SK-N-SH treated with all-trans-retinoic acid at 6 μM for 48 hours (cell line): ENCODE measurements at regions not wholly inside any gene's neighbourhood (a gene's known extent, or its start where the extent isn't known, plus 50 kb on each side); places are given as distances from the start of the nearest gene placed in this dataset.

ENCODE experiments used
- ATAC-seq: fragments of 200-7000 bp; cut with Tn5 transposase; 3 replicates; pipeline ENCODE4 v1.9.1; 2020; ENCODE audit warnings: mild to moderate bottlenecking, moderate library complexity
- ARNTL ChIP-seq: fragments of 450-650 bp; formaldehyde crosslinking; IDR thresholded peaks from 2 replicates; pipeline ENCODE4 v1.5.0; 2020; ENCODE audit warnings: low read depth, mild to moderate bottlenecking, moderate library complexity, borderline replicate concordance
- BACH2 ChIP-seq: fragments of 250-450 bp; sonication (Bioruptor Pico); IDR thresholded peaks from 2 replicates; pipeline ENCODE4 v1.9.0; 2021; ENCODE audit warnings: mild to moderate bottlenecking, borderline replicate concordance
- CSDC2 ChIP-seq: fragments of 250-450 bp; sonication (Bioruptor Pico); IDR thresholded peaks from 2 replicates; pipeline ENCODE4 v1.5.0; 2020; ENCODE audit warnings: mild to moderate bottlenecking, moderate library complexity
- CSRNP3 ChIP-seq: fragments of 250-450 bp; sonication (Bioruptor Pico); IDR thresholded peaks from 2 replicates; pipeline ENCODE4 v1.5.1; 2021; ENCODE audit warnings: mild to moderate bottlenecking, moderate library complexity
- ESRRG ChIP-seq: fragments of 250-450 bp; sonication (Bioruptor Pico); IDR thresholded peaks from 2 replicates; pipeline ENCODE4 v1.6.1; 2021; ENCODE audit warnings: mild to moderate bottlenecking
- GLIS3 ChIP-seq: fragments of 250-450 bp; sonication (Bioruptor Pico); IDR thresholded peaks from 2 replicates; pipeline ENCODE4 v1.5.0; 2020; ENCODE audit warnings: mild to moderate bottlenecking, moderate library complexity
- OSR1 ChIP-seq: fragments of 250-450 bp; sonication (Bioruptor Pico); IDR thresholded peaks from 2 replicates; pipeline ENCODE4 v1.8.0; 2022; ENCODE audit warnings: moderate library complexity, mild to moderate bottlenecking, inconsistent platforms
- PPARA ChIP-seq: fragments of 250-450 bp; sonication (Bioruptor Pico); IDR thresholded peaks from 2 replicates; pipeline ENCODE4 v1.5.0; 2020; ENCODE audit warnings: mild to moderate bottlenecking, borderline replicate concordance
- RARB ChIP-seq: fragments of 250-450 bp; sonication (Bioruptor Pico); IDR thresholded peaks from 2 replicates; pipeline ENCODE4 v1.8.0; 2021; ENCODE audit warnings: mild to moderate bottlenecking, moderate library complexity
- SNAI2 ChIP-seq: fragments of 250-450 bp; sonication (Bioruptor Pico); IDR thresholded peaks from 2 replicates; pipeline ENCODE4 v1.5.0; 2020; ENCODE audit warnings: mild to moderate bottlenecking, moderate library complexity
- TCF4 ChIP-seq: fragments of 250-450 bp; sonication (Bioruptor Pico); IDR thresholded peaks from 2 replicates; pipeline ENCODE4 v1.8.0; 2021; ENCODE audit warnings: mild to moderate bottlenecking, moderate library complexity, borderline replicate concordance
- ZC3H10 ChIP-seq: fragments of 250-450 bp; sonication (Bioruptor Pico); IDR thresholded peaks from 2 replicates; pipeline ENCODE4 v1.5.1; 2021; ENCODE audit warnings: mild to moderate bottlenecking, moderate library complexity
- ZFP3 ChIP-seq: fragments of 250-450 bp; sonication (Bioruptor Pico); IDR thresholded peaks from 2 replicates; pipeline ENCODE4 v1.5.0; 2020; ENCODE audit warnings: mild to moderate bottlenecking, moderate library complexity
- ZFP30 ChIP-seq: fragments of 450-650 bp; formaldehyde crosslinking; IDR thresholded peaks from 2 replicates; pipeline ENCODE4 v1.5.0; 2022; ENCODE audit warnings: mild to moderate bottlenecking, moderate library complexity
- ZNF565 ChIP-seq: fragments of 450-650 bp; formaldehyde crosslinking; conservative IDR thresholded peaks from 2 replicates; pipeline ENCODE4 v1.5.0; 2020; ENCODE audit warnings: low read depth, mild to moderate bottlenecking, moderate library complexity
- ZNF8 ChIP-seq: fragments of 450-650 bp; formaldehyde crosslinking; IDR thresholded peaks from 2 replicates; pipeline ENCODE4 v1.5.0; 2020; ENCODE audit warnings: mild to moderate bottlenecking, moderate library complexity
- TF ChIP-seq, protein P1 (sequence below): fragments of 250-450 bp; sonication (Bioruptor Pico); IDR thresholded peaks from 2 replicates; pipeline ENCODE4 v1.5.1; 2020; ENCODE audit warnings: low read depth, mild to moderate bottlenecking, moderate library complexity
- TF ChIP-seq, protein P2 (sequence below): fragments of 250-450 bp; sonication (Bioruptor Pico); IDR thresholded peaks from 2 replicates; pipeline ENCODE4 v1.5.0; 2020; ENCODE audit warnings: mild to moderate bottlenecking, moderate library complexity
- TF ChIP-seq, protein P3 (sequence below): fragments of 250-450 bp; sonication (Bioruptor Pico); IDR thresholded peaks from 2 replicates; pipeline ENCODE4 v1.8.0; 2021; ENCODE audit warnings: low read depth, mild to moderate bottlenecking, moderate library complexity, borderline replicate concordance
- TF ChIP-seq, protein P4 (sequence below): fragments of 250-450 bp; sonication (Bioruptor Pico); IDR thresholded peaks from 2 replicates; pipeline ENCODE4 v1.8.0; 2020; ENCODE audit warnings: mild to moderate bottlenecking, moderate library complexity, borderline replicate concordance

DNA sequence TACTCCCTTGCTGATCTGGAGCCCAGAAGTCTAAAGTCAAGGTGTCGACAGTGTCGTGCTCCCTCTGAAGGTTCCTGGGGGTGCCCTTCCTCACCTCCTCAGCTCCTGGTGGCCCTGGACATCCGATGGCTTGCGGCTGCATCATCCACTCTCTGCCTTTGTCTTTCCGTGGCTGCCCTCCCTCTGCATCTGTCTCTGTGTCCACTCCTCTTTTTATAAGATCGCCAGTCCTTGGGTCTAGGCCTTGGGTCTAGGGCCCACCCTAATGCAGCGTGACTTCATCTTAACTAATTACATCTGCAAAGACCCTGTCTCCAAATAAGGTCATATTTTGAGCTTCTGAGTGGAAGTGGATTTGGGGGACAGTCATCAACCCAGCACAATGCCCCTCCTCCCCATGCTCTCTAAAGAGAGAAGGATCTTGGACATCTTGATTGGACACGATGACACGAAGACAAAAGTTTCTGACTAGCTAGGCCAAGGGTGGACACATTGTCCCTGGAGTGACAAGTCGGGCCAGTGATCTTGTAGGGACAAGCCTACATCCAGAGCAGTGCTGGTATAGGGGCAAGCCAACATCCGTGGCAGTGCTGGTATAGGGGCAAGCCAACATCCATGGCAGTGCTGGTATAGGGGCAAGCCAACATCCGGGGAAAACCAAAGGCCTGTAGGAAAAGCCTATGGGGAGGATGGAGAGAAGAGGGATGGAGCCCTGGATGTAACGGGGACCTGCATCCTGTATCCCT, 93.9 kb upstream of the DIO3 start (continued):
- TF ChIP-seq GLIS3 (CRISPR knock-in tag) (no peak), ZNF8 (CRISPR knock-in tag) (no peak), ZC3H10 (CRISPR knock-in tag) (no peak)

DNA sequence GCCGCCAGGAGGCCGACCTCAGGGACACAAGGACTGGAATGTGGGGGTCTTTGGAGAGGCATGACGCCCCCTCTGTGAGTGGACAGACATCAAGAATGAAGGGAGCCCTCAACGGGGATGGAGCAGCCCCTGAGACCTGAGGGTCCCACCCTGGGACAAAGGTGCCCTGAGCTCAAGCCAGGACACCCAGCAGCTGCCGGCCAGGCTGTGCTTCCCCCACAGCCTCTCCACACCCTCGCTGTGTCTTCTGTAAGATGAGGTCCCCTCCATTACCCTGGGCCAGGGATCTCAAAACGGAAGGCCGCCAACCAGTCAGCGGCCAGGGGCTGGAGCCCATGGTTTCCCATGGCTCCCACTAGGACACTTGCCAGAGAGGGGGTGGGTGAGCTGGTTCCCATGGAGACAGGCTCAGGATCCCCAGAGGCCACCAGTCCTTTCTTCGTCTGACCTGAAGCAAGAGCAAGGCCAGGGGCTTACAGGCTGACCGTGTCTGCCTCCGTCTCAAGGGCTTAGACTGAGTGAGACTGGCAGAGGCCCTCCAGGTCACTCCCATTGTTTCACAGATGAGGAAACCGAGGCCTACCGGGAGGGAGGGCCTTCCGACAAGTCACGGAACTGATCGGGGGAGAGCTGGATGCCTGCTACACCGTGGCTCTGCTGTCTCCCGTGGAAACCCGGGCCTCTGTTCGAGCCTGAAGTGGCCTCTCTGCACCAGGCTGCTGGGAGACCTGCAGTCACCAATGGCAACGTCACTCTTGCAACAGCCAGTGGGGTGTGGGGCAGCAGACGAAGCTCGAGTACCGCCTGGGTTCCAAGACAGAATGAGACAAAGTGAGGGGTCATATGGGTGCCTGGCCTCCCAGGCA, 91.7 kb upstream of the DIO3 start:
- ATAC-seq, result no peak
- TF ChIP-seq, protein P1, sequence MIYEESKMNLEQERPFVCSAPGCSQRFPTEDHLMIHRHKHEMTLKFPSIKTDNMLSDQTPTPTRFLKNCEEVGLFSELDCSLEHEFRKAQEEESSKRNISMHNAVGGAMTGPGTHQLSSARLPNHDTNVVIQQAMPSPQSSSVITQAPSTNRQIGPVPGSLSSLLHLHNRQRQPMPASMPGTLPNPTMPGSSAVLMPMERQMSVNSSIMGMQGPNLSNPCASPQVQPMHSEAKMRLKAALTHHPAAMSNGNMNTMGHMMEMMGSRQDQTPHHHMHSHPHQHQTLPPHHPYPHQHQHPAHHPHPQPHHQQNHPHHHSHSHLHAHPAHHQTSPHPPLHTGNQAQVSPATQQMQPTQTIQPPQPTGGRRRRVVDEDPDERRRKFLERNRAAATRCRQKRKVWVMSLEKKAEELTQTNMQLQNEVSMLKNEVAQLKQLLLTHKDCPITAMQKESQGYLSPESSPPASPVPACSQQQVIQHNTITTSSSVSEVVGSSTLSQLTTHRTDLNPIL (CRISPR knock-in tag), result no peak
- TF ChIP-seq ZFP3 (CRISPR knock-in tag), result no peak
- TF ChIP-seq ARNTL (CRISPR knock-in tag), result no peak
- TF ChIP-seq PPARA (CRISPR knock-in tag), result no peak
- no peak for TF ChIP-seq BACH2 (CRISPR knock-in tag)
- TF ChIP-seq, protein P2, sequence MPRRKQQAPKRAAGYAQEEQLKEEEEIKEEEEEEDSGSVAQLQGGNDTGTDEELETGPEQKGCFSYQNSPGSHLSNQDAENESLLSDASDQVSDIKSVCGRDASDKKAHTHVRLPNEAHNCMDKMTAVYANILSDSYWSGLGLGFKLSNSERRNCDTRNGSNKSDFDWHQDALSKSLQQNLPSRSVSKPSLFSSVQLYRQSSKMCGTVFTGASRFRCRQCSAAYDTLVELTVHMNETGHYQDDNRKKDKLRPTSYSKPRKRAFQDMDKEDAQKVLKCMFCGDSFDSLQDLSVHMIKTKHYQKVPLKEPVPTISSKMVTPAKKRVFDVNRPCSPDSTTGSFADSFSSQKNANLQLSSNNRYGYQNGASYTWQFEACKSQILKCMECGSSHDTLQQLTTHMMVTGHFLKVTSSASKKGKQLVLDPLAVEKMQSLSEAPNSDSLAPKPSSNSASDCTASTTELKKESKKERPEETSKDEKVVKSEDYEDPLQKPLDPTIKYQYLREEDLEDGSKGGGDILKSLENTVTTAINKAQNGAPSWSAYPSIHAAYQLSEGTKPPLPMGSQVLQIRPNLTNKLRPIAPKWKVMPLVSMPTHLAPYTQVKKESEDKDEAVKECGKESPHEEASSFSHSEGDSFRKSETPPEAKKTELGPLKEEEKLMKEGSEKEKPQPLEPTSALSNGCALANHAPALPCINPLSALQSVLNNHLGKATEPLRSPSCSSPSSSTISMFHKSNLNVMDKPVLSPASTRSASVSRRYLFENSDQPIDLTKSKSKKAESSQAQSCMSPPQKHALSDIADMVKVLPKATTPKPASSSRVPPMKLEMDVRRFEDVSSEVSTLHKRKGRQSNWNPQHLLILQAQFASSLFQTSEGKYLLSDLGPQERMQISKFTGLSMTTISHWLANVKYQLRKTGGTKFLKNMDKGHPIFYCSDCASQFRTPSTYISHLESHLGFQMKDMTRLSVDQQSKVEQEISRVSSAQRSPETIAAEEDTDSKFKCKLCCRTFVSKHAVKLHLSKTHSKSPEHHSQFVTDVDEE (CRISPR knock-in tag), result no peak
- TF ChIP-seq ZFP30 (CRISPR knock-in tag), result no peak
- TF ChIP-seq, protein P3, sequence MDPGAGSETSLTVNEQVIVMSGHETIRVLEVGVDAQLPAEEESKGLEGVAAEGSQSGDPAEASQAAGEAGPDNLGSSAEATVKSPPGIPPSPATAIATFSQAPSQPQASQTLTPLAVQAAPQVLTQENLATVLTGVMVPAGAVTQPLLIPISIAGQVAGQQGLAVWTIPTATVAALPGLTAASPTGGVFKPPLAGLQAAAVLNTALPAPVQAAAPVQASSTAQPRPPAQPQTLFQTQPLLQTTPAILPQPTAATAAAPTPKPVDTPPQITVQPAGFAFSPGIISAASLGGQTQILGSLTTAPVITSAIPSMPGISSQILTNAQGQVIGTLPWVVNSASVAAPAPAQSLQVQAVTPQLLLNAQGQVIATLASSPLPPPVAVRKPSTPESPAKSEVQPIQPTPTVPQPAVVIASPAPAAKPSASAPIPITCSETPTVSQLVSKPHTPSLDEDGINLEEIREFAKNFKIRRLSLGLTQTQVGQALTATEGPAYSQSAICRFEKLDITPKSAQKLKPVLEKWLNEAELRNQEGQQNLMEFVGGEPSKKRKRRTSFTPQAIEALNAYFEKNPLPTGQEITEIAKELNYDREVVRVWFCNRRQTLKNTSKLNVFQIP (CRISPR knock-in tag), result no peak
- TF ChIP-seq CSDC2 (CRISPR knock-in tag), result no peak
- TF ChIP-seq ZNF8 (CRISPR knock-in tag), result no peak
- TF ChIP-seq ZC3H10 (CRISPR knock-in tag), result no peak
- TF ChIP-seq ZNF565 (CRISPR knock-in tag), result no peak
- TF ChIP-seq ESRRG (CRISPR knock-in tag), result no peak
- TF ChIP-seq, protein P4, sequence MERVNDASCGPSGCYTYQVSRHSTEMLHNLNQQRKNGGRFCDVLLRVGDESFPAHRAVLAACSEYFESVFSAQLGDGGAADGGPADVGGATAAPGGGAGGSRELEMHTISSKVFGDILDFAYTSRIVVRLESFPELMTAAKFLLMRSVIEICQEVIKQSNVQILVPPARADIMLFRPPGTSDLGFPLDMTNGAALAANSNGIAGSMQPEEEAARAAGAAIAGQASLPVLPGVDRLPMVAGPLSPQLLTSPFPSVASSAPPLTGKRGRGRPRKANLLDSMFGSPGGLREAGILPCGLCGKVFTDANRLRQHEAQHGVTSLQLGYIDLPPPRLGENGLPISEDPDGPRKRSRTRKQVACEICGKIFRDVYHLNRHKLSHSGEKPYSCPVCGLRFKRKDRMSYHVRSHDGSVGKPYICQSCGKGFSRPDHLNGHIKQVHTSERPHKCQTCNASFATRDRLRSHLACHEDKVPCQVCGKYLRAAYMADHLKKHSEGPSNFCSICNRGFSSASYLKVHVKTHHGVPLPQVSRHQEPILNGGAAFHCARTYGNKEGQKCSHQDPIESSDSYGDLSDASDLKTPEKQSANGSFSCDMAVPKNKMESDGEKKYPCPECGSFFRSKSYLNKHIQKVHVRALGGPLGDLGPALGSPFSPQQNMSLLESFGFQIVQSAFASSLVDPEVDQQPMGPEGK, result no peak
- TF ChIP-seq GLIS3 (CRISPR knock-in tag), result no peak
- no peak for TF ChIP-seq RARB (CRISPR knock-in tag)
- TF ChIP-seq CSRNP3 (CRISPR knock-in tag), result no peak
- no peak for TF ChIP-seq SNAI2
- no peak for TF ChIP-seq OSR1
- no peak for TF ChIP-seq TCF4

GRCh38 chr14:101470266-101470665, 91.0 kb upstream of the DIO3 start:
- TF ChIP-seq ZC3H10 (CRISPR knock-in tag) (no peak), PPARA (CRISPR knock-in tag) (no peak)
- TF ChIP-seq, protein P3 (CRISPR knock-in tag), result no peak
- TF ChIP-seq, protein P4, result no peak
- ATAC-seq, result no peak
